ENCODE measurements at regions not wholly inside any gene's neighbourhood (a gene's known extent, or its start where the extent isn't known, plus 50 kb on each side); places are given as distances from the start of the nearest gene placed in this dataset.

- DNase-seq (ENCODE audit: low spot score) (no peak), ATAC-seq (no peak)
- ChIA-PET CTCF (interaction anchor here (0.9 to 6.6 kb wide), 3 partner anchors 69 to 203 kb away, joined by 3 to 83 read pairs (median 4); no protein-coding TSS in a partner anchor), POLR2A (no interaction called here)
- Mint-ChIP-seq H3K27me3 (ENCODE audit: low read depth) (peaks cover 23% of the 10 kb centered on the region), H3K36me3 (no peaks in the 10 kb centered on the region), H3K4me3 (no peak overlapping the region), H3K9me3 (no peaks in the 10 kb centered on the region), H3K27ac (no peak overlapping the region), H3K4me1 (peaks cover 38% of the 10 kb centered on the region)
- no peak for TF ChIP-seq CREB1 (CRISPR knock-in tag; IDR thresholded peaks at IDR 0.05)
- TF ChIP-seq STAT6 (CRISPR knock-in tag; conservative IDR thresholded peaks at IDR 0.05; ENCODE audit: low read depth) = no peak
- TF ChIP-seq ZNF671 (CRISPR knock-in tag; IDR thresholded peaks at IDR 0.05) = no peak
- TF ChIP-seq FOXP4 (CRISPR knock-in tag; IDR thresholded peaks at IDR 0.05) = no peak
- no peak for TF ChIP-seq SMAD3 (CRISPR knock-in tag; IDR thresholded peaks at IDR 0.05; ENCODE audit: borderline replicate concordance)
- TF ChIP-seq GTF2I (CRISPR knock-in tag; conservative IDR thresholded peaks at IDR 0.05) = no peak
Observed at GRCh38 chr6:168129292-168130167, 50.5 kb upstream of the FRMD1 start.

- no peak for ATAC-seq
- H3K36me3 Mint-ChIP-seq = no peaks in the 10 kb centered on the region
- peaks cover 44% of the 10 kb centered on the region for H3K4me1 Mint-ChIP-seq
- CTCF ChIA-PET = interaction anchor here (1.0 to 6.6 kb wide), 2 partner anchors 68 to 204 kb away, joined by 3 to 83 read pairs; no protein-coding TSS in a partner anchor
- TF ChIP-seq NFYB (CRISPR knock-in tag; conservative IDR thresholded peaks at IDR 0.05; ENCODE audit: low read depth) = no peak
- TF ChIP-seq ZNF423 (CRISPR knock-in tag; IDR thresholded peaks at IDR 0.05) = no peak
- TF ChIP-seq FOXP4 (CRISPR knock-in tag; IDR thresholded peaks at IDR 0.05) = no peak
- no peak for TF ChIP-seq KAT7 (CRISPR knock-in tag; IDR thresholded peaks at IDR 0.05; ENCODE audit: borderline replicate concordance)
- no peak for TF ChIP-seq ZNF671 (CRISPR knock-in tag; IDR thresholded peaks at IDR 0.05)
- TF ChIP-seq STAT6 (CRISPR knock-in tag; conservative IDR thresholded peaks at IDR 0.05; ENCODE audit: low read depth) = no peak
- TF ChIP-seq ATF2 (CRISPR knock-in tag; IDR thresholded peaks at IDR 0.05; ENCODE audit: borderline replicate concordance, low read depth) = no peak
- TF ChIP-seq JAZF1 (CRISPR knock-in tag; IDR thresholded peaks at IDR 0.05) = no peak
- TF ChIP-seq SMAD3 (CRISPR knock-in tag; IDR thresholded peaks at IDR 0.05; ENCODE audit: borderline replicate concordance) = no peak
- no peak overlapping the region for H3K4me3 Mint-ChIP-seq
- DNase-seq (ENCODE audit: low spot score) = no peak
- H3K27ac Mint-ChIP-seq = no peak overlapping the region
- peaks cover 23% of the 10 kb centered on the region for H3K27me3 Mint-ChIP-seq (ENCODE audit: low read depth)
- no peaks in the 10 kb centered on the region for H3K9me3 Mint-ChIP-seq
- POLR2A ChIA-PET = no interaction called here
Observed at GRCh38 chr6:168128631-168129291, 49.7 kb upstream of the FRMD1 start.
